NCI-H446 treated with DMSO at 0.1 percent for 48 hours (cell line): ENCODE measurements at regions not wholly inside any gene's neighbourhood (a gene's known extent, or its start where the extent isn't known, plus 50 kb on each side); places are given as distances from the start of the nearest gene placed in this dataset.

Source experiments
- DNase-seq: peaks from one replicate; lab custom pipeline; 2025; lab: John Stamatoyannopoulos, UW

GRCh38 chr3:42012935-42013690 lies 51.2 kb upstream of the ULK4 start:
- no peak for DNase-seq

- no peak for DNase-seq
These were observed 50.6 kb upstream of the ULK4 start for GRCh38 chr3:42012383-42012934.
